GM12878 (cell line): ENCODE measurements at regions not wholly inside any gene's neighbourhood (a gene's known extent, or its start where the extent isn't known, plus 50 kb on each side); places are given as distances from the start of the nearest gene placed in this dataset.

Source experiments
- ASH2L ChIP-seq: fragments of 300-600, 200-600 bp; sonication (generic); IDR thresholded peaks from 2 replicates; pipeline ENCODE4 v1.6.1; 2017; ENCODE audit warnings: low read depth, mild to moderate bottlenecking, borderline replicate concordance
- BHLHE40 ChIP-seq, 2 experiments: fragments of 450-650 bp in 1 of 2; IDR thresholded peaks; 2 replicates each; pipeline ENCODE4 v1.6.1; 2011 to 2017; ENCODE audit warnings: low read depth in 2 of 2, borderline replicate concordance in 1 of 2, improper control_type of control experiment in 1 of 2, low read length in 1 of 2, mild to moderate bottlenecking in 1 of 2
- BRCA1 ChIP-seq: IDR thresholded peaks from 2 replicates; pipeline ENCODE4 v1.6.1; 2011; ENCODE audit warnings: low read depth, low read length, improper control_type of control experiment
- EGR1 ChIP-seq, 2 experiments: IDR thresholded peaks; 1 replicate in 1 of 2; 2 replicates in 1 of 2; pipeline ENCODE4 v1.6.1; 2011 to 2012; ENCODE audit warnings: low read depth in 2 of 2, low read length in 2 of 2, borderline replicate concordance in 1 of 2, mild to moderate bottlenecking in 1 of 2, moderate library complexity in 1 of 2
- MAX ChIP-seq: IDR thresholded peaks from 2 replicates; pipeline ENCODE4 v1.6.1; 2012; ENCODE audit warnings: low read depth, low read length, improper control_type of control experiment
- POLR2A ChIP-seq: IDR thresholded peaks from 2 replicates; pipeline ENCODE4 v1.6.1; 2011; ENCODE audit warnings: low read depth, mild to moderate bottlenecking, low read length
- RELA ChIP-seq: fragments of 450-650 bp; IDR thresholded peaks from 2 replicates; pipeline ENCODE4 v1.8.0; 2014; ENCODE audit warnings: borderline replicate concordance; ENCODE audit not compliant: partially characterized antibody
- ZBTB11 ChIP-seq: fragments of 450-650 bp; formaldehyde crosslinking; IDR thresholded peaks from 2 replicates; pipeline ENCODE4 v1.5.0; 2022; ENCODE audit warnings: mild to moderate bottlenecking, missing genetic modification characterization
- ZNF24 ChIP-seq: fragments of 450-650 bp; IDR thresholded peaks from 2 replicates; pipeline ENCODE4 v1.6.1; 2017; ENCODE audit warnings: antibody characterized with exemption, mild to moderate bottlenecking
- ZNF274 ChIP-seq: IDR thresholded peaks from one replicate; pipeline ENCODE4 v1.8.0; 2011; ENCODE audit not compliant: insufficient read length, insufficient read depth
- ZNF384 ChIP-seq: IDR thresholded peaks from 2 replicates; pipeline ENCODE4 v1.6.1; 2012; ENCODE audit warnings: low read depth, mild to moderate bottlenecking, low read length, improper control_type of control experiment, borderline replicate concordance
- TF ChIP-seq, protein P1 (sequence below), 3 experiments: IDR thresholded peaks in 2 of 3; conservative IDR thresholded peaks in 1 of 3; 2 replicates each; pipeline ENCODE4 v1.5.1; 2011; ENCODE audit warnings: low read depth in 3 of 3, low read length in 3 of 3, mild to moderate bottlenecking in 3 of 3, control low read depth in 2 of 3, moderate library complexity in 2 of 3, inconsistent platforms in 1 of 3, mixed read lengths in 1 of 3; ENCODE audit not compliant: control insufficient read depth in 2 of 3, insufficient read depth in 1 of 3; ENCODE audit errors: extremely low read depth in 1 of 3

- TF ChIP-seq POLR2A = no peak
- no peak for TF ChIP-seq ZBTB11
- no peak for TF ChIP-seq EGR1 (IDR thresholded peaks at IDR 0.05; ENCODE audit: borderline replicate concordance in 1 of 2, low read depth in 2 of 2, low read length in 2 of 2)
- TF ChIP-seq, protein P1, sequence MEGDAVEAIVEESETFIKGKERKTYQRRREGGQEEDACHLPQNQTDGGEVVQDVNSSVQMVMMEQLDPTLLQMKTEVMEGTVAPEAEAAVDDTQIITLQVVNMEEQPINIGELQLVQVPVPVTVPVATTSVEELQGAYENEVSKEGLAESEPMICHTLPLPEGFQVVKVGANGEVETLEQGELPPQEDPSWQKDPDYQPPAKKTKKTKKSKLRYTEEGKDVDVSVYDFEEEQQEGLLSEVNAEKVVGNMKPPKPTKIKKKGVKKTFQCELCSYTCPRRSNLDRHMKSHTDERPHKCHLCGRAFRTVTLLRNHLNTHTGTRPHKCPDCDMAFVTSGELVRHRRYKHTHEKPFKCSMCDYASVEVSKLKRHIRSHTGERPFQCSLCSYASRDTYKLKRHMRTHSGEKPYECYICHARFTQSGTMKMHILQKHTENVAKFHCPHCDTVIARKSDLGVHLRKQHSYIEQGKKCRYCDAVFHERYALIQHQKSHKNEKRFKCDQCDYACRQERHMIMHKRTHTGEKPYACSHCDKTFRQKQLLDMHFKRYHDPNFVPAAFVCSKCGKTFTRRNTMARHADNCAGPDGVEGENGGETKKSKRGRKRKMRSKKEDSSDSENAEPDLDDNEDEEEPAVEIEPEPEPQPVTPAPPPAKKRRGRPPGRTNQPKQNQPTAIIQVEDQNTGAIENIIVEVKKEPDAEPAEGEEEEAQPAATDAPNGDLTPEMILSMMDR (IDR thresholded peaks at IDR 0.05 in 2 of 3, conservative IDR thresholded peaks at IDR 0.05 in 1 of 3; ENCODE audit: control insufficient read depth in 2 of 3, extremely low read depth in 1 of 3, insufficient read depth in 1 of 3, low read depth in 3 of 3, low read length in 3 of 3) = no peak
- TF ChIP-seq ZNF274 = no peak
- TF ChIP-seq BHLHE40 (IDR thresholded peaks at IDR 0.05; ENCODE audit: borderline replicate concordance in 1 of 2, low read depth in 2 of 2, low read length in 1 of 2) = no peak
- no peak for TF ChIP-seq RELA
- no peak for TF ChIP-seq ZNF24
- TF ChIP-seq BRCA1 = no peak
- TF ChIP-seq MAX = no peak
- TF ChIP-seq ZNF384 = no peak
- TF ChIP-seq ASH2L = no peak
These were observed 517.0 kb upstream of the PAPPA start for GRCh38 chr9:115636596-115636995.
